GM12865 (cell line): ENCODE measurements at regions not wholly inside any gene's neighbourhood (a gene's known extent, or its start where the extent isn't known, plus 50 kb on each side); places are given as distances from the start of the nearest gene placed in this dataset.

Experiments used
- DNase-seq: peaks from one replicate; pipeline ENCODE4 v3.0.0; 2010; ENCODE audit warnings: low read depth
- H3K4me3 ChIP-seq: 2 replicates; pipeline ENCODE4 v1.5.1; 2011; ENCODE audit warnings: mild to moderate bottlenecking, low read depth, low read length, control low read depth
- TF ChIP-seq, protein P1 (sequence below): IDR thresholded peaks from 2 replicates; pipeline ENCODE4 v1.5.1; 2011; ENCODE audit warnings: low read length, control low read depth, low read depth, inconsistent platforms; ENCODE audit not compliant: insufficient read depth; ENCODE audit errors: missing control alignments

DNA sequence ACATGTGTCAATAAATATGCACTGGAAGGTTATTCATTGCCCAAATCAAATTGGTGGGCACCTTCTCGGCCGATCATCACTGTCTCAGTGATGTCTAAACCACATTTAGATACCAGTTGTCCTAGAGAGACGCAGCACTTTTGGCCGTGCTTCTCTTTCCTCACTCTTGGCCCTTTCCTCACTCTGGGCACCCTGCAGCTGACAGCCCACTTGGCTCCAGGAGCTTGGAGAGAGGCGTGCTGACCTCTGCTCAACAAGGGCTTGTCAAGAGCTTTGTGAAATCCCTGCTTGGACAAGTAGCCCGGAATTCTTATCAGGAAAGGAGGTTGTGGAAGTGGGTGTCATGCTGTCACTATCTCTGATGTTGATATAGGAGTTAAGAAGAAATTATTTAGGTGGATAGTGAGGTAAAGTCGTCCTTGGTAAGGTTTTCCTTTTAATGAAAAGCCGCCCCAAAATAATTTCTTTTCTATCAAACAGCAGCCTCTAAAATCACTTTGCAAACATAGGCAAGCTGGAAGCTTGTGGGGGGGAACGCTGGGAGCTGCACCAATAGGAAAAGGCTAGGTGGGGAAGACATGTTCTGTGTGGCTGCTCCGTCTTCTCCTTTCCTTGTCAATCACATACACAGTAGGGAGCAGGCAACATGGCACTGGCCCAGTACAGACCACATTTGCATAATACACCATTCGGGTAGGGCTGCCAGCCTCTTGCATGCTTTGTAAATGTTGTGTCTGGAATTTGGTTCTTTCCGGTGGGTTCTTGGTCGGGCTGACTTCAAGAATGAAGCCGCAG is 126.8 kb upstream of the UBE3A start:
- DNase-seq = no peak
- TF ChIP-seq, protein P1, sequence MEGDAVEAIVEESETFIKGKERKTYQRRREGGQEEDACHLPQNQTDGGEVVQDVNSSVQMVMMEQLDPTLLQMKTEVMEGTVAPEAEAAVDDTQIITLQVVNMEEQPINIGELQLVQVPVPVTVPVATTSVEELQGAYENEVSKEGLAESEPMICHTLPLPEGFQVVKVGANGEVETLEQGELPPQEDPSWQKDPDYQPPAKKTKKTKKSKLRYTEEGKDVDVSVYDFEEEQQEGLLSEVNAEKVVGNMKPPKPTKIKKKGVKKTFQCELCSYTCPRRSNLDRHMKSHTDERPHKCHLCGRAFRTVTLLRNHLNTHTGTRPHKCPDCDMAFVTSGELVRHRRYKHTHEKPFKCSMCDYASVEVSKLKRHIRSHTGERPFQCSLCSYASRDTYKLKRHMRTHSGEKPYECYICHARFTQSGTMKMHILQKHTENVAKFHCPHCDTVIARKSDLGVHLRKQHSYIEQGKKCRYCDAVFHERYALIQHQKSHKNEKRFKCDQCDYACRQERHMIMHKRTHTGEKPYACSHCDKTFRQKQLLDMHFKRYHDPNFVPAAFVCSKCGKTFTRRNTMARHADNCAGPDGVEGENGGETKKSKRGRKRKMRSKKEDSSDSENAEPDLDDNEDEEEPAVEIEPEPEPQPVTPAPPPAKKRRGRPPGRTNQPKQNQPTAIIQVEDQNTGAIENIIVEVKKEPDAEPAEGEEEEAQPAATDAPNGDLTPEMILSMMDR = no peak
- no peak overlapping the region for H3K4me3 ChIP-seq

DNA sequence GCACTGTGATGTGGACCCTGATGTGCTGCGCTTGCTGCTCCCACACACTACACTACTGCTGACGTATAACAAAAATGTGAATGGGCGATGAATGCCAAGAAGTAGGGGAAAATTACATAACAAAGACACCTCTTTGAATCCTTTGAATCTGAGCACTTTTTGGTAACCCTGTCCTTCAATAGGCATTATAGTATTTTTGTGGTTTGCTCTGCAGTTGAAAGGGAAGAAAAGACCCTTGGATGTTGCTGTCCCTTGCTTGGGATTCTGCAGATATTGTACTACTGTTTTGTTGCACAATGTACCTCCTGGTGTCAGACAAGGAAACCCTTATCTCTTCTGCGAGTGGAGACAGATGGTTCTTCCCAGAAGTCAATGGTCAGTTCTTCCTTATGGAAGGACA is 124.8 kb upstream of the UBE3A start:
- no peak for DNase-seq
- TF ChIP-seq, protein P1 = no peak
- no peak overlapping the region for H3K4me3 ChIP-seq

DNA sequence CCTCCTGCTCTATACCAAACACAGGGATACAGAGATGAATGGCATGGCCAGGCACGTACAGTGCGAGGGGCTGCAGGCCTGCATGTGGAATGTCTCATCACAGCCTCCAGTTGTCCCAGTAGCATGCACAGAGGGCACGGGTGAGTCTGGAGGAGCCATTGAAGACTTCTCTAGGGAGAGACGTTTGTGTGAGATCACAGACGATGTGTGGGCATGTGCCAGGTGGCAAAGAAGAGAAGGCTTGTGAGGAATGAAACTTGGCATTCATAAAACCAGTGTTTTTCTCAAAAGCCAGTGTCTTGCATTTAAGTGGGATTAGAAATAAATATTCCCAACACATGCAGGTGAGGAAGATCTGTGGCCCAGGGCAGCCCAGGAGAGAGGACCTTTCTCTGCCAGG is 119.1 kb upstream of the UBE3A start:
- no peak overlapping the region for H3K4me3 ChIP-seq
- TF ChIP-seq, protein P1 = no peak
- DNase-seq = no peak

DNA sequence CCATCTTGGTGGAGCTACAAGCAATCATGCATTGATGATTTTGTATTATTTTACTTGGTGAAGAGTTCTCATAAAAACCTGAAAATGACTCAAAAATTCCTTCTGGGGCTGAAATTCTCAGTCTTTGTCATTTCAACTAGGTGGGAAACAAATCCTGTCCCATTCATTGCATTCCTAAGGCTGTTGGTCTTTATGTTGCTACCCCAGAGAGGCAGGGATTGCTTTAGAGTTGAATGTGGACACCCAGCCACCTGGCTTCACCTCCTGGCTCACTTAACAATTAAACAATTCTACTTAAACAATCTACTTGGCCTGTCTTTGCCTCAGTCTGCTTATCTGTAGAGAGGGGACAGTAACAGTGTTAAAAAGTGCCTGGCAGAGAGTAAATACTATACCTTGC is 117.3 kb upstream of the UBE3A start:
- TF ChIP-seq, protein P1 = no peak
- H3K4me3 ChIP-seq = no peak overlapping the region
- DNase-seq = no peak

DNA sequence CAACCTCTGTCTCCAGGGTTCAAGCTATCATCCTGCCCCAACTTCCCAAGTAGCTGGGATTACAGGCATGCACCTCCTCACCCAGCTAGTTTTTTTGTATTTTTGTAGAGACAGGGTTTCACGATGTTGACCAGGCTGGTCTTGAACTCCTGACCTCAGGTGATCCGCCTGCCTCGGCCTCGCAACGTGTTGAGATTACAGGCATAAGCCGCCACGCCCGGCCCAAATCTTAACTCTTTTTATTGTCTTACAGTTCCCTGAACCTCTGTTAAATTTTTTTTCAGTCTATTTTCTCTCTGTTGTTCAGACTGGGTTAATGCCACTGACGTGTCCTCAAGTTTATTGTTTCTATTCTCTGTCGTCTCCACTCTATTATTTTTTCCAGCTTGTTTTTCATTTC is 115.8 kb upstream of the UBE3A start:
- TF ChIP-seq, protein P1 = no peak
- no peak for DNase-seq
- no peak overlapping the region for H3K4me3 ChIP-seq

DNA sequence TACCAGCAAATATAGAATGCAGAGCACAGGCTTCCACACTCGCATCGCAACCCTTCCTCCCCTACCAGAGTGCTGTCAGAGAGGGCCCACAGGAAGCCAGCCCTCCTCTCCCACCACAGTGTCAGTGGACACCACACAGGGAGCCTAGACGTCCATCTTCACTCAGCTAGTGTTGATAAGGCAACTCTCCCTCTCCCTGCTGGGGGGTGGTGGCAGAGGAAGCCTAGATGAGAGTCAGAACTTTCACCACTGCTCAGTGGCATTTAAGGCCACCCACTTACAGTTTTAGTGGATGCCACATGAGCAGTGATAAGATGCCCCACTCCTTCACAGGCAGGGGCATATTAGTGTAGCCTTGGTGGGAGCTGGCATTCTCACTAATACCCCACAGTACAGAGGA is 109.8 kb upstream of the UBE3A start:
- DNase-seq = no peak
- TF ChIP-seq, protein P1 = no peak
- H3K4me3 ChIP-seq = no peak overlapping the region

DNA sequence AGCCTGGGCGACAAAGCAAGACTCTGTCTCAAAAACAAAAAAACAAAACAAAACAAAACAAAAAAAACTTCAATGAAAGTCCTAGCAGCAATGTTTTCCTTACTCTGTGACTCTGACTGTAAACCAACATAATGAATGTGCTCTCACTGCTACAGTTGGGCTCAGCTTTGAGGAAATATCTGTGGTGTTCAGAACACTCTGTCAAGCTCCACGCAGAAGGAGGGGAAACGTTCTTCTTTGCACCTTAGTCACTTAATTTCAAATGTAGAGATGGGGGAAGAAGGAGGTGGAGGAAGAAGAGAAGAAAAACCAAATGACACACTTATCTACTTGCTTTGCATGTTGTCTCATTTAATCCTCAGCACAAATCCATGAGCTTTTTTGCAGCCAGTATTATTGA is 107.1 kb upstream of the UBE3A start:
- TF ChIP-seq, protein P1 = no peak
- H3K4me3 ChIP-seq = no peak overlapping the region

More for the DNA sequence above, 107.1 kb upstream of the UBE3A start:
- no peak for DNase-seq
